ENCODE measurements at regions not wholly inside any gene's neighbourhood (a gene's known extent, or its start where the extent isn't known, plus 50 kb on each side); places are given as distances from the start of the nearest gene placed in this dataset.

GRCh38 chr17:79528592-79529125 lies 82.2 kb downstream of the RBFOX3 start:
- TF ChIP-seq CTCF (IDR thresholded peaks at IDR 0.05 in 8 of 11, conservative IDR thresholded peaks at IDR 0.05 in 3 of 11) (no peak), POLR2A (IDR thresholded peaks at IDR 0.05) (no peak)
